Hepatocyte (in vitro differentiated cells): ENCODE measurements at regions not wholly inside any gene's neighbourhood (a gene's known extent, or its start where the extent isn't known, plus 50 kb on each side); places are given as distances from the start of the nearest gene placed in this dataset.

Source experiments
- DNase-seq: peaks from one replicate; pipeline ENCODE4 v3.0.0-alpha.2; 2016; ENCODE audit warnings: low spot score
- H2AFZ ChIP-seq: fragments of 200-600 bp; sonication (generic); 2 replicates; pipeline ENCODE4 v1.6.0; 2016; ENCODE audit warnings: antibody characterized with exemption, mild to moderate bottlenecking
- H3K27ac ChIP-seq: fragments of 200-600 bp; sonication (generic); 2 replicates; pipeline ENCODE4 v1.5.1; 2016; ENCODE audit warnings: mild to moderate bottlenecking
- H3K27me3 ChIP-seq: fragments of 200-600 bp; sonication (generic); 2 replicates; pipeline ENCODE4 v1.6.1; 2016
- H3K36me3 ChIP-seq: fragments of 200-600 bp; sonication (generic); replicated peaks from 2 replicates; pipeline ENCODE4 v1.5.1; 2016; ENCODE audit warnings: low read depth; ENCODE audit not compliant: insufficient read depth
- H3K4me1 ChIP-seq: fragments of 200-600 bp; sonication (generic); 2 replicates; pipeline ENCODE4 v1.5.1; 2016; ENCODE audit warnings: mild to moderate bottlenecking, moderate library complexity; ENCODE audit not compliant: insufficient read depth
- H3K4me2 ChIP-seq: fragments of 200-600 bp; sonication (generic); 2 replicates; pipeline ENCODE4 v1.6.0; 2016
- H3K4me3 ChIP-seq: fragments of 200-600 bp; sonication (generic); 2 replicates; pipeline ENCODE4 v1.5.1; 2016; ENCODE audit warnings: mild to moderate bottlenecking
- H3K79me2 ChIP-seq: fragments of 200-600 bp; sonication (generic); 2 replicates; pipeline ENCODE4 v1.6.0; 2017; ENCODE audit warnings: mild to moderate bottlenecking
- H3K9me2 ChIP-seq: fragments of 200-600 bp; sonication (generic); replicated peaks from 2 replicates; pipeline ENCODE4 v1.6.0; 2017; ENCODE audit warnings: mild to moderate bottlenecking; ENCODE audit not compliant: insufficient read depth
- H3K9me3 ChIP-seq: fragments of 200-600 bp; sonication (generic); 2 replicates; pipeline ENCODE4 v1.5.1; 2016; ENCODE audit warnings: low read depth, mild to moderate bottlenecking
- H4K20me1 ChIP-seq: fragments of 200-600 bp; sonication (generic); 2 replicates; pipeline ENCODE4 v1.6.0; 2016; ENCODE audit warnings: mild to moderate bottlenecking; ENCODE audit not compliant: insufficient read depth, poor library complexity, severe bottlenecking
- EZH2 ChIP-seq: fragments of 200-600 bp; sonication (generic); IDR thresholded peaks from 2 replicates; pipeline ENCODE4 v1.6.1; 2016; ENCODE audit warnings: antibody characterized with exemption, mild to moderate bottlenecking, borderline replicate concordance
- EZH2phosphoT487 ChIP-seq: fragments of 200-600 bp; sonication (generic); IDR thresholded peaks from one replicate; pipeline ENCODE4 v1.6.1; 2018; ENCODE audit warnings: antibody characterized with exemption, mild to moderate bottlenecking, low read depth, moderate library complexity; ENCODE audit not compliant: unreplicated experiment, severe bottlenecking
- WGBS: methylation state at CpG from one replicate; pipeline ENCODE4 v1.1.6; 2016; ENCODE audit warnings: low lambda C conversion rate; ENCODE audit errors: missing lambda C conversion rate; 5-methylcytosine and 5-hydroxymethylcytosine counted together
- TF ChIP-seq, protein P1 (sequence below): fragments of 200-600 bp; sonication (generic); IDR thresholded peaks from 2 replicates; pipeline ENCODE4 v1.5.1; 2016; ENCODE audit warnings: antibody characterized with exemption, mild to moderate bottlenecking; ENCODE audit not compliant: poor library complexity

DNA sequence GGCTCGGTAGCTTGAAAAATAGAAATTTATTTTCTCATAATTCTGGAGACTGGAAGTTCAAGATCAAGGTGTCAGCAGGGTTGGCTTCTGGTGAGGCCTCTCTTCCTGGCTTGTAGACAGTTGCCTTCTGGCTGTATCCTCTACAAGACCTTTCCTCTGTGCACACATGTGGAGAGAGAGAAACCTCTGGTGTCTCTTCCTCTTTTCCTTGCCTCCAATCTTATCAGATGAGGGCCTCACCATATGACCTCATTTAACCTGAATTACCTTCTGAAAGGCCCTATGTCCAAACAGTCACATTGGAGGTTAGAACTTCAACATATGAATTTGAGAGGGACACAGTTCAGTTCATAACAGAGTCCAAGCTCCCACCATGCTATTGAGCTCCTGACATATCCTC, 166.4 kb downstream of the TTC8 start:
- TF ChIP-seq, protein P1, sequence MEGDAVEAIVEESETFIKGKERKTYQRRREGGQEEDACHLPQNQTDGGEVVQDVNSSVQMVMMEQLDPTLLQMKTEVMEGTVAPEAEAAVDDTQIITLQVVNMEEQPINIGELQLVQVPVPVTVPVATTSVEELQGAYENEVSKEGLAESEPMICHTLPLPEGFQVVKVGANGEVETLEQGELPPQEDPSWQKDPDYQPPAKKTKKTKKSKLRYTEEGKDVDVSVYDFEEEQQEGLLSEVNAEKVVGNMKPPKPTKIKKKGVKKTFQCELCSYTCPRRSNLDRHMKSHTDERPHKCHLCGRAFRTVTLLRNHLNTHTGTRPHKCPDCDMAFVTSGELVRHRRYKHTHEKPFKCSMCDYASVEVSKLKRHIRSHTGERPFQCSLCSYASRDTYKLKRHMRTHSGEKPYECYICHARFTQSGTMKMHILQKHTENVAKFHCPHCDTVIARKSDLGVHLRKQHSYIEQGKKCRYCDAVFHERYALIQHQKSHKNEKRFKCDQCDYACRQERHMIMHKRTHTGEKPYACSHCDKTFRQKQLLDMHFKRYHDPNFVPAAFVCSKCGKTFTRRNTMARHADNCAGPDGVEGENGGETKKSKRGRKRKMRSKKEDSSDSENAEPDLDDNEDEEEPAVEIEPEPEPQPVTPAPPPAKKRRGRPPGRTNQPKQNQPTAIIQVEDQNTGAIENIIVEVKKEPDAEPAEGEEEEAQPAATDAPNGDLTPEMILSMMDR = no peak
- TF ChIP-seq EZH2phosphoT487 = no peak
- TF ChIP-seq EZH2 = no peak
- DNase-seq = no peak
- Histone ChIP-seq H3K36me3 (no peaks in the 10 kb centered on the region), H3K27me3 (no peaks in the 10 kb centered on the region), H4K20me1 (no peaks in the 10 kb centered on the region), H3K4me3 (no peak overlapping the region), H2AFZ (no peak overlapping the region), H3K4me2 (no peak overlapping the region), H3K27ac (no peak overlapping the region), H3K79me2 (no peaks in the 10 kb centered on the region), H3K9me2 (no peaks in the 10 kb centered on the region), H3K9me3 (no peaks in the 10 kb centered on the region), H3K4me1 (no peaks in the 10 kb centered on the region)
- 82% methylated on average over 1 of the region's 1 CpG for WGBS

DNA sequence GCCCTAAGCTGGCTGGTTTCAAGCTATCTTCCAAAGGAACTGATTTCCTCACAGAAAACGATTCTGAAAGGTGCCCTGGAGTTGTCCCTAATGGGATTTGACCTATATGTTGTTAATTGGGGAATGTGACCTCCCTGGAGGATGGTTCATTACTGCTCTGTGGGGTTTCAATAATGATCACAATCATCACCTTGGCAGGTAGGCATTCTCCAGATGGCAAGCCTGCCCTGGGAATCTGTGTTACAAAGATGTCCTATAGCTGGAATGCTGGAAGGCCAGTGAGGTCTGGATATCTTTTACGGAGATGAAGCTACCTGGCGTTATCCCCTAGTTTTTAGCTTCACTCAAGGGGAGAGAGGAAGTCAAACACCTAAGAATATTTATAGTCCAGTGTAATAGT, 167.6 kb downstream of the TTC8 start:
- TF ChIP-seq, protein P1 = no peak
- TF ChIP-seq EZH2phosphoT487 = no peak
- no peak for TF ChIP-seq EZH2
- Histone ChIP-seq H3K4me3 (no peak overlapping the region), H3K27ac (no peak overlapping the region), H3K36me3 (no peaks in the 10 kb centered on the region), H3K9me2 (no peaks in the 10 kb centered on the region), H3K4me1 (no peaks in the 10 kb centered on the region), H3K27me3 (no peaks in the 10 kb centered on the region), H3K9me3 (no peaks in the 10 kb centered on the region), H3K79me2 (no peaks in the 10 kb centered on the region), H3K4me2 (no peak overlapping the region), H2AFZ (no peak overlapping the region), H4K20me1 (no peaks in the 10 kb centered on the region)
- no peak for DNase-seq
- WGBS = 64% methylated on average over 3 of the region's 3 CpGs

DNA sequence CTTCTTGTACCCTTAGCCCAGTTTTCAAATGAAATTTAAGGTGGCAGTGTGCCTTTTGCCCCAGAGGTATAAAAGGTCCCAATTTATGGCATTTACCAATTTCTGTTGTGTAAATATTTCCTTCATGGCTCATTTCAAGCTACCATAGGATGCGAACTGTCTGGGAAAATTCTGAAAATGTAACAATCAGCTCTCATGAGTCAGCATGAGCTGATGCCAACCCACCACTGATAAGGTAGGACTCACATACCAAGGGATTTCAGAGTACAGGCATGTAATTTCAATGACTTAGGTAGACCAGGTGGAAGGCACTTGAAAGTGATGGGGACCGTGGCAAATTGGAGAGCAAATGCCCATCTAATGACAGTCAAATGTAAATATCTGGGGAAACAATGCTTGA, 169.5 kb downstream of the TTC8 start:
- no peak overlapping the region for H3K4me2 ChIP-seq
- no peaks in the 10 kb centered on the region for H3K9me3 ChIP-seq
- 83% methylated on average over 2 of the region's 2 CpGs for WGBS
- DNase-seq = no peak
- peaks cover 3% of the 10 kb centered on the region for H3K4me1 ChIP-seq
- H4K20me1 ChIP-seq = no peaks in the 10 kb centered on the region
- no peaks in the 10 kb centered on the region for H3K79me2 ChIP-seq
- no peak overlapping the region for H3K4me3 ChIP-seq
- H3K36me3 ChIP-seq = no peaks in the 10 kb centered on the region
- TF ChIP-seq, protein P1 = no peak
- TF ChIP-seq EZH2 (no peak), EZH2phosphoT487 (no peak)
- no peaks in the 10 kb centered on the region for H3K9me2 ChIP-seq
- no peaks in the 10 kb centered on the region for H3K27me3 ChIP-seq
- H3K27ac ChIP-seq = no peak overlapping the region
- H2AFZ ChIP-seq = no peak overlapping the region
